ENCODE measurements at regions not wholly inside any gene's neighbourhood (a gene's known extent, or its start where the extent isn't known, plus 50 kb on each side); places are given as distances from the start of the nearest gene placed in this dataset.

DNA sequence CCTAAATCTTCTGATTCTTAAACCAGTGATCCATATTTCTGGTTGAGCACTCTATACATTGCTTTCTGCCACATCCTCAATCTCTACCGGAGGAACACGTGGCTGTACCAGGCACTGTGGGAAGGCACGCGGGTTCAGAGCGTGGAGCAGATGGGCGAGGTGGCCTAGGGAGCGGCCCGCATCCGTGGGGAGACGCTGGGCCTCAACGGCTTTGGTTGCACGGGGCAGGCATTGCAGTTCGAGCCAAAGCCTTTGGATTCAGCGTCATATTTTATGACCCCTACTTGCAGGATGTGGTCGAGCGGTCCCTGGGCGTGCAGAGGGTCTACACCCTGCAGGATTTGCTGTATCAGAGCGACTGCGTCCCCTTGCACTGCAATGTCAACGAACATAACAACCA lies 197.2 kb upstream of the RGMB start:
- TF ChIP-seq, protein P1, sequence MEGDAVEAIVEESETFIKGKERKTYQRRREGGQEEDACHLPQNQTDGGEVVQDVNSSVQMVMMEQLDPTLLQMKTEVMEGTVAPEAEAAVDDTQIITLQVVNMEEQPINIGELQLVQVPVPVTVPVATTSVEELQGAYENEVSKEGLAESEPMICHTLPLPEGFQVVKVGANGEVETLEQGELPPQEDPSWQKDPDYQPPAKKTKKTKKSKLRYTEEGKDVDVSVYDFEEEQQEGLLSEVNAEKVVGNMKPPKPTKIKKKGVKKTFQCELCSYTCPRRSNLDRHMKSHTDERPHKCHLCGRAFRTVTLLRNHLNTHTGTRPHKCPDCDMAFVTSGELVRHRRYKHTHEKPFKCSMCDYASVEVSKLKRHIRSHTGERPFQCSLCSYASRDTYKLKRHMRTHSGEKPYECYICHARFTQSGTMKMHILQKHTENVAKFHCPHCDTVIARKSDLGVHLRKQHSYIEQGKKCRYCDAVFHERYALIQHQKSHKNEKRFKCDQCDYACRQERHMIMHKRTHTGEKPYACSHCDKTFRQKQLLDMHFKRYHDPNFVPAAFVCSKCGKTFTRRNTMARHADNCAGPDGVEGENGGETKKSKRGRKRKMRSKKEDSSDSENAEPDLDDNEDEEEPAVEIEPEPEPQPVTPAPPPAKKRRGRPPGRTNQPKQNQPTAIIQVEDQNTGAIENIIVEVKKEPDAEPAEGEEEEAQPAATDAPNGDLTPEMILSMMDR (IDR thresholded peaks at IDR 0.05) = no peak
- H3K4me3 Mint-ChIP-seq = no peak overlapping the region
- ChIA-PET POLR2A (no interaction called here), CTCF (no interaction called here)
- intact Hi-C loops (cut with micrococcal nuclease) = no loop called here
- H3K27ac Mint-ChIP-seq = no peak overlapping the region
- no peak for ATAC-seq (ENCODE audit: low read depth)
- peaks cover 2% of the 10 kb centered on the region for H3K9me3 Mint-ChIP-seq
- no peaks in the 10 kb centered on the region for H3K4me1 Mint-ChIP-seq
- DNase-seq = no peak
- no peaks in the 10 kb centered on the region for H3K36me3 Mint-ChIP-seq (ENCODE audit: low read depth)
- H3K27me3 Mint-ChIP-seq = no peaks in the 10 kb centered on the region

DNA sequence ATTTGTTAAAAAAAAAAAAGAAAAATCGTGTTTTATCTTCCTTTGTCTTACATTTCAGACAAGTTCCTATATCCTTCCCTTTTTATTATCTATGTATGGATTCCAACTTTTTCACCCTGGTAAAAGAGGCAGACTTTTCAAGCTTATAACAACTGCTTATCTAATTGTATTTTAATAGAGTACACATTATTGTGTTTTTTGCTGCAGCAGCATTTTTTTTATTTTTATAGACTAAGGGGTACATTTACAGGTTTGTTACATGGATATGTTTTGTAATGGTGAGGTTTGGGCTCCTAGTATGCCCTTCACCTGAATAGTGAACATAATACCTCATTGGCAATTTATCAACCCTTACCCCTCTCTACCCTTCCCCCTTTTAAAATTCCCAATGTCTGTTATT lies 195.0 kb upstream of the RGMB start:
- ATAC-seq (ENCODE audit: low read depth) (no peak), DNase-seq (no peak)
- H3K9me3 Mint-ChIP-seq = no peaks in the 10 kb centered on the region
- H3K27me3 Mint-ChIP-seq = no peaks in the 10 kb centered on the region
- CTCF ChIA-PET = no interaction called here
- intact Hi-C loops (cut with micrococcal nuclease) = no loop called here
- H3K27ac Mint-ChIP-seq = no peak overlapping the region
- no peaks in the 10 kb centered on the region for H3K4me1 Mint-ChIP-seq
- POLR2A ChIA-PET = no interaction called here
- H3K4me3 Mint-ChIP-seq = no peak overlapping the region
- H3K36me3 Mint-ChIP-seq (ENCODE audit: low read depth) = no peaks in the 10 kb centered on the region
- TF ChIP-seq, protein P1 (IDR thresholded peaks at IDR 0.05) = no peak

DNA sequence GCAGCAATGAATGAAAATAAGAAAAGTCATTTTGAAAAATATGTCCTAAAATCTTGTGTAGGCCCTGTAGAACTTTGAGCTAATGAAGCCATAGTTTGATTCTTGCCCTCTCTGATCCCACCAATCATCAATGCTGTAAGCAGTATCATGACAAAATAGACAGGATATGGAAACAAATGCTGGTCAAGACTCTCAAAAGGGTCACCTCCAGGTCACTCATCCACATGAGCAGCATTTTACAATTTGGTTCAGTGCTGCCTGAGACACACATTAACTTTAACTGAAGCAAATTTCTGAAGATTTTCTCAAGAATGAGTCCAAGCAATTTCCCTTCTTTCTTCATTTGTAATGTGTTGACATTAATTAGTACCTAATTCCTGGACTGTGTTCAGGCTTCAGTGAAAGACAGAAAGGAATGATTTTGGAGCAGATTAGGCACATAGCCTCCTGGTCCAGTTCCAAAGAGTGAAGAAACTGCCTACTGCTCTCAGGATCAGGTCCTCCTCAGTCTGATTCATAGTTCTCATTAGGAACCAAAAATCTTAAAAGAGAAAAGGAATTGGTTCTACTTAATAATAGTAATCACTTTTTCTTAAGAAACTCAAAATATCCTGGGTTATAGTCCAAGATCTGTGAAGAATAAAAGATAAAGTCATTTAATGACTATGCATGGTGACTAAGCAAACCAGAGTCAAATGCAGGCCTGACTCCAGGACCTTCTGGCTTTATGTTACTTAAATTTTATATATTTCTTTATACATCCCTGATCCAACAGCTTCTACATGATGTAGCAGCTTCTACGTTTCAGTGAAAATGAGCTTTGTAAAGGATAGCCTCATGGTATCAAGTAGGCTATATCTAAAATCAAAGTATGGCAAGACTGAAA lies 192.1 kb upstream of the RGMB start:
- Mint-ChIP-seq H3K4me3 (no peak overlapping the region), H3K4me1 (no peaks in the 10 kb centered on the region), H3K9me3 (no peaks in the 10 kb centered on the region), H3K27ac (no peak overlapping the region), H3K36me3 (ENCODE audit: low read depth) (no peaks in the 10 kb centered on the region), H3K27me3 (no peaks in the 10 kb centered on the region)
- CTCF ChIA-PET = no interaction called here
- DNase-seq (no peak), ATAC-seq (ENCODE audit: low read depth) (no peak)
- intact Hi-C loops (cut with micrococcal nuclease) = no loop called here
- POLR2A ChIA-PET = no interaction called here
- TF ChIP-seq, protein P1 (IDR thresholded peaks at IDR 0.05) = no peak

DNA sequence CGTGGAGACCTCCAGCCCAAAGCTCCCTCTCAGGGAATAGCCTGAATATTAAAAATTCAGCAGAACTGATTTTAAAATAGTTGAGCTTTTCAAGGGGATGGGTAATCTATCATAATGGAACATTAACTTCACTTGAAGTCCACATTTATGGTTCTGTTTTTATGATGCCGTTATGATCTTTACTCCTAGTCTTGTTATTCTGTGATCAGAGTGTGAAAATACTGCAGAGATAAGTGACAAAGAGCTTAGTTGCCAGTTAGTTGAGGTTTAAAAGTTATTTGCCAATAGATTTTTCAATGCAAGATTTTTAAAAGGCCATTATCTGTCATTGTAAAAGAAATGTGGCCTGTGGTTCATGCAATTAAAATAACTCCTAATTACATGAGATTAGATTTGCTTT lies 189.9 kb upstream of the RGMB start:
- intact Hi-C loops (cut with micrococcal nuclease) = no loop called here
- ChIA-PET POLR2A (no interaction called here), CTCF (no interaction called here)
- ATAC-seq (ENCODE audit: low read depth) = no peak
- no peaks in the 10 kb centered on the region for H3K27me3 Mint-ChIP-seq
- DNase-seq = no peak
- no peaks in the 10 kb centered on the region for H3K36me3 Mint-ChIP-seq (ENCODE audit: low read depth)
- H3K4me3 Mint-ChIP-seq = no peak overlapping the region
- TF ChIP-seq, protein P1 (IDR thresholded peaks at IDR 0.05) = no peak
- H3K27ac Mint-ChIP-seq = no peak overlapping the region
- H3K4me1 Mint-ChIP-seq = no peaks in the 10 kb centered on the region
- H3K9me3 Mint-ChIP-seq = no peaks in the 10 kb centered on the region

DNA sequence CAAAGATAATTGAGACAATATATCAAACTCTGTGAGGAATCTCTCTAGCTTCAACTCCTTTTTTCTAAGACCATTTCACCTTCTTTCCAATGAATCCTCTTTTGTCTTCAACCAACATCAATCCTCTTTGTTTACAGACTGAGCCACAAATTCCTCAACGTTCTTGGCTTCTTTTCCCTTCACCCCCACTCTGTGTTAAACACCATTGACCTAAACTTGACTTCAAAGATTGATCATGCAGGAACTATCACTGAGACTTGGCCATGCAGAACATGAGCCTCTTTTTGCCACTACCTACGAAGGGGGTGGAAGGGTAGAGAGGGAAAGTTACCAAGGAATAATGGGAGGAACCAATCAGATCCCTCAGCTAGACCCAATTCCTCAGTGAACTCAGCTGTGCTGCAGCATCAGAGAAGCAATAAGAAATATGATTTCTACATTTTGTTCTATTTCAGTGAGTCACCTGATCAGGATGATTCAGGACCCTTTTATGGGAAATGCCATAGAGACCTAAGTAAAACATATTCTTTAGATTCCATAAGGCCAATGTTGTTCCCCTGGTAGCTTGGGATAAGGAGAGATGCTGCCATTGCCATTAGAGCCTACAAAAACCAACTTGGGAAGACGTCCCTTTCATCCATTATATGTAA lies 187.7 kb upstream of the RGMB start:
- POLR2A ChIA-PET = no interaction called here
- TF ChIP-seq, protein P1 (IDR thresholded peaks at IDR 0.05) = no peak
- Mint-ChIP-seq H3K27ac (no peak overlapping the region), H3K4me1 (no peaks in the 10 kb centered on the region), H3K9me3 (peaks cover 4% of the 10 kb centered on the region), H3K27me3 (no peaks in the 10 kb centered on the region), H3K36me3 (ENCODE audit: low read depth) (no peaks in the 10 kb centered on the region), H3K4me3 (no peak overlapping the region)
- intact Hi-C loops (cut with micrococcal nuclease) = no loop called here
- no peak for DNase-seq
- CTCF ChIA-PET = no interaction called here
- ATAC-seq (ENCODE audit: low read depth) = no peak

Measured in activated B cell treated with CpG ODN at 0.5 μM for 24 hours (primary cell).